NB4 (cell line): ENCODE measurements at regions not wholly inside any gene's neighbourhood (a gene's known extent, or its start where the extent isn't known, plus 50 kb on each side); places are given as distances from the start of the nearest gene placed in this dataset.

Experiments used
- MAX ChIP-seq: IDR thresholded peaks from 2 replicates; pipeline ENCODE4 v1.6.1; 2011; ENCODE audit warnings: low read depth, low read length
- MYC ChIP-seq: IDR thresholded peaks from 2 replicates; pipeline ENCODE4 v1.6.1; 2011; ENCODE audit warnings: low read depth, low read length
- POLR2A ChIP-seq: IDR thresholded peaks from 2 replicates; pipeline ENCODE4 v1.6.1; 2011; ENCODE audit warnings: mild to moderate bottlenecking; ENCODE audit not compliant: insufficient read length; ENCODE audit errors: extremely low read depth
- TF ChIP-seq, protein P1 (sequence below): IDR thresholded peaks from one replicate; pipeline ENCODE4 v1.5.1; 2012; ENCODE audit warnings: low read depth, low read length

DNA sequence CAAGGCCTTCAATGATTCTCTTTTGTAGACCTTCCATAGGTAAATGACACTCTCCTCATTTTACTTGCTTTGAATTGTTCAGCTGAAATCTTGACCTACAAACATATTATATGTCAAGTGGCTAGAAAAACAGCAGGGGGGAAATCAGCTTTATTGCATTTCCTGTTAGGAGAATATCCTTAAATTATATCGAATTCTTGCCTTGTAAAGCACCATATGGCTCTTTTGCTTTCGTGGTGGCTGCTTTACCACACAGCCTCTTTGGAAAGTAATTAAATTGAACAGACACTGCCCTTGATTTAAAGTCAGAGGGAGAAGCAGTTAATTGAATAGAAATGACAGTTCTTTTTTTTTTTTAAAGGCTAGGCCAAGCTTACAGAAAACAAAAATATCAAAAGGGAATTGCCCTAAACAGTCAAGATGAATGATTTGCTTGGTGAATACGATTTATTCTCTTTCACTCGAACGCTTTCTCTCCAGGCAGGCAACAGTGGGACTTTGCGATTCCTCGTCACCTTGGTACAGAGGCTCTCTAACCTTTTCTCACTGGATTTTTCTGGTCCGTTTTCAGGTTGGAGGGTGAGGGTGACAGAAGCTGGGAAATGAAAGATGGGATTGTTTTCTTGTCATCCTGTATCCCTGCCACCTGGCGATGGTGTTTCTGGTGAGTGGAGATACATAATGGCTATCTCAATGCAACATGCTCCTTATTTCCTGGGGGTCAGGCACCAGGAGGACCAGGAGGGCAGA lies 126.0 kb downstream of the GATA3 start:
- TF ChIP-seq, protein P1, sequence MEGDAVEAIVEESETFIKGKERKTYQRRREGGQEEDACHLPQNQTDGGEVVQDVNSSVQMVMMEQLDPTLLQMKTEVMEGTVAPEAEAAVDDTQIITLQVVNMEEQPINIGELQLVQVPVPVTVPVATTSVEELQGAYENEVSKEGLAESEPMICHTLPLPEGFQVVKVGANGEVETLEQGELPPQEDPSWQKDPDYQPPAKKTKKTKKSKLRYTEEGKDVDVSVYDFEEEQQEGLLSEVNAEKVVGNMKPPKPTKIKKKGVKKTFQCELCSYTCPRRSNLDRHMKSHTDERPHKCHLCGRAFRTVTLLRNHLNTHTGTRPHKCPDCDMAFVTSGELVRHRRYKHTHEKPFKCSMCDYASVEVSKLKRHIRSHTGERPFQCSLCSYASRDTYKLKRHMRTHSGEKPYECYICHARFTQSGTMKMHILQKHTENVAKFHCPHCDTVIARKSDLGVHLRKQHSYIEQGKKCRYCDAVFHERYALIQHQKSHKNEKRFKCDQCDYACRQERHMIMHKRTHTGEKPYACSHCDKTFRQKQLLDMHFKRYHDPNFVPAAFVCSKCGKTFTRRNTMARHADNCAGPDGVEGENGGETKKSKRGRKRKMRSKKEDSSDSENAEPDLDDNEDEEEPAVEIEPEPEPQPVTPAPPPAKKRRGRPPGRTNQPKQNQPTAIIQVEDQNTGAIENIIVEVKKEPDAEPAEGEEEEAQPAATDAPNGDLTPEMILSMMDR = no peak
- TF ChIP-seq MYC = no peak
- no peak for TF ChIP-seq POLR2A
- no peak for TF ChIP-seq MAX
